ENCODE measurements at regions not wholly inside any gene's neighbourhood (a gene's known extent, or its start where the extent isn't known, plus 50 kb on each side); places are given as distances from the start of the nearest gene placed in this dataset.
"Not testable (repeated sequence)": the region's sequence is repeated elsewhere in the genome, so short reads cannot be mapped to it uniquely, and the experiment has no call there.

DNA sequence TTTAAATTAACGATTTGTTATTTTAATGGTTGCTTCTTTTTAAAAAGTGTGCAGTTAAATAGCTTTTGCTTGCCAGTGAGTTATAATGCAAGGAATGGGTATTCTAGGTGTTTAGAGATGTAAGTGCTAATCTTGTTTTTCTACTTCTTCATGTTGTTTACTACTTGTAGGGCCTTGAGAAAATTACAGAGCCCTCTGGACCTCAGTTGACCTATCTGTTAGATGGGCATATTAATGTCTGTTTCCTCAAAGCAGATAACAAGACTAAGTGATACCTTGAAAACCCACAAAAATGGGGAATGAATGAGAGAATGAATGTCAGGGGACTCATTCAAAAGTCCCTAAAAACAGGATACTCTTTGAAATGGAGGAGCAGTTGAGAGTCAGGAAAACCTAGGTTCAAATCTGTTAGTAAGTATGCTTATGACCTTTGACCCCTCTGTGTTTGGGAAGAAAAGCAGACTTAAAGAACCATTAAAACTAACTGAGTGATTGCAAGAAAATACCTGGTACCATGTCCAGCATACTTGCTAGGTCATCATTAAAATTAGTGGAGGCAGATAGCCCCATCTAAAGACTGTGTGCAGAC, 419.5 kb downstream of the EDEM1 start:
- no peak for TF ChIP-seq ZFX (IDR thresholded peaks at IDR 0.05)
- TF ChIP-seq, protein P1, sequence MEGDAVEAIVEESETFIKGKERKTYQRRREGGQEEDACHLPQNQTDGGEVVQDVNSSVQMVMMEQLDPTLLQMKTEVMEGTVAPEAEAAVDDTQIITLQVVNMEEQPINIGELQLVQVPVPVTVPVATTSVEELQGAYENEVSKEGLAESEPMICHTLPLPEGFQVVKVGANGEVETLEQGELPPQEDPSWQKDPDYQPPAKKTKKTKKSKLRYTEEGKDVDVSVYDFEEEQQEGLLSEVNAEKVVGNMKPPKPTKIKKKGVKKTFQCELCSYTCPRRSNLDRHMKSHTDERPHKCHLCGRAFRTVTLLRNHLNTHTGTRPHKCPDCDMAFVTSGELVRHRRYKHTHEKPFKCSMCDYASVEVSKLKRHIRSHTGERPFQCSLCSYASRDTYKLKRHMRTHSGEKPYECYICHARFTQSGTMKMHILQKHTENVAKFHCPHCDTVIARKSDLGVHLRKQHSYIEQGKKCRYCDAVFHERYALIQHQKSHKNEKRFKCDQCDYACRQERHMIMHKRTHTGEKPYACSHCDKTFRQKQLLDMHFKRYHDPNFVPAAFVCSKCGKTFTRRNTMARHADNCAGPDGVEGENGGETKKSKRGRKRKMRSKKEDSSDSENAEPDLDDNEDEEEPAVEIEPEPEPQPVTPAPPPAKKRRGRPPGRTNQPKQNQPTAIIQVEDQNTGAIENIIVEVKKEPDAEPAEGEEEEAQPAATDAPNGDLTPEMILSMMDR (conservative IDR thresholded peaks at IDR 0.05): no peak
- H3K27ac ChIP-seq: no peak overlapping the region

DNA sequence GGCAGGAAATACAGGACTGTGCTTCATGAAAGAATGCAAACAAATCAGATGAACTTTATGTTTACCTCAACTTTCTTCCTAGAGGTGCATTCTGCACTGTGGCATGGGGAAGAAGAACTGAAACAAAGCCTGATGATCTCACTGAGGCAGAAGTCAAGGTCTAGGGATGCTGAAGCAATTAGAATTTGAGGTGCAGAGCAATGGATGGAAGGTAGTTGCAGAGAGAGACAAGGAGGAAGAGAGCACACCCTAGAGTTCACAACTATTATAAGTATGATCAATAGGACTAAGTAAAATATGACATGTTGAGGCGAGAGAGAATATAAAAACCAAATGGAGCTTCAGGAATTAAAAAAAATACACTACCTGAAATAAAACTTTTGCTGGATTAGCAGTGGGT, 420.1 kb downstream of the EDEM1 start:
- no peak for TF ChIP-seq ZFX (IDR thresholded peaks at IDR 0.05)
- TF ChIP-seq, protein P1 (conservative IDR thresholded peaks at IDR 0.05): no peak

DNA sequence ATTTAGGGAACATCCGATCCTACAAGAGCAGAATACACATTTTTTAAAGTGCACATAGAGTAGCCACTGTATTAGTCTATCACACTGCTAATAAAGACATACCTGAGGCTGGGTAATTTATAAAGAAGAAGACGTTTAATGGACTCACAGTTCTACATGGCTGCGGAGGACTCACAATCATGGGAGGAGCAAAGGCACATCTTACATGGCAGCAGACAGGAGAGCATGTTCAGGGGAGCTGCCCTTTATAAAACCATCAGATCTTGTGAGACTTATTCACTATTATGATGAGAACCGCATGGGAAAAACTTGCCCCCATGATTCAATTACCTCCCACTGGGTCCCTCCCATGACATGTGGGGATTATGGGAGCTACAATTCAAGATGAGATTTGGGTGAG, 421.5 kb downstream of the EDEM1 start:
- not testable (repeated sequence) for H3K27ac ChIP-seq

More for the DNA sequence above, 420.1 kb downstream of the EDEM1 start:
- no peak overlapping the region for H3K27ac ChIP-seq

DNA sequence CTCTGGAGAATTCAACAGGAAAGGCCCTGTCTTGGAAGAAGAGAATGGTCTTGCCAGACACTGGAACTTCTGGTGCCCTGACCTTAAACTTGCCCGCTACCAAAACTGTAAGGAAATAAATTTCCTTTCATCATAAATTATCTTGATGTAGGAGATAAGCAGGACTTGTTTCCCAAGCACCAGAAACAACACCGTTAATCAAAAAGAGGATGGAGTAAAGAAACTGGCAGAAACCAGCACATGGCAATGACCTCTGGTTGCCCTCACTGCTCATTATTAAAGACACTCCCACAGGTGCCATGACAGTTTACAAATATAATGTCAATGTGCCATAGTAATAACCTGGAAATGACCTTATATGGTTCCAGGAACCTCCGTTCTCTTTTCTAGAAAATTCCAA, 426.1 kb downstream of the EDEM1 start:
- TF ChIP-seq ZFX (IDR thresholded peaks at IDR 0.05): no peak
- TF ChIP-seq, protein P1 (conservative IDR thresholded peaks at IDR 0.05): no peak
- H3K27ac ChIP-seq: no peak overlapping the region

GRCh38 chr3:5616873-5617272, 429.4 kb downstream of the EDEM1 start:
- no peak overlapping the region for H3K27ac ChIP-seq
- TF ChIP-seq ZFX (IDR thresholded peaks at IDR 0.05): no peak
- TF ChIP-seq, protein P1 (conservative IDR thresholded peaks at IDR 0.05): no peak

DNA sequence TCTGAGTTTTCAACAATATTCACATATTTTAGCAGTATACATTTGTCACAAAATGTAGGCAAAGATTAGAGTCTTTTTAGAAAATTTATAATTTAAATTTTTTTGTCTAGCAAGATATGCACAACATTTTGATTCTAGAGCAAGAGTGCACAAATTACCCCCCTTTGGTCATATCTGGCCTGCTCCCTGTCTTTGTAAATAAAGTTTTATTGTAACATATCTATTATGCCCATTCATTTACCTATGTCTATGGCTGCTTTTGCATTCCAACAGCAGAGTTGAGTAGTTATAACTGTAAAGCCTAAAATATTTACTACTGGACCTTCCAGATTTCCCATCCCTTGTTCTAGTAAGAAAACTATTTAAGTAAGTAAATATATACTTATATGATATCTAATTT, 430.7 kb downstream of the EDEM1 start:
- TF ChIP-seq ZFX (IDR thresholded peaks at IDR 0.05): no peak
- TF ChIP-seq, protein P1 (conservative IDR thresholded peaks at IDR 0.05): no peak
- H3K27ac ChIP-seq: no peak overlapping the region

DNA sequence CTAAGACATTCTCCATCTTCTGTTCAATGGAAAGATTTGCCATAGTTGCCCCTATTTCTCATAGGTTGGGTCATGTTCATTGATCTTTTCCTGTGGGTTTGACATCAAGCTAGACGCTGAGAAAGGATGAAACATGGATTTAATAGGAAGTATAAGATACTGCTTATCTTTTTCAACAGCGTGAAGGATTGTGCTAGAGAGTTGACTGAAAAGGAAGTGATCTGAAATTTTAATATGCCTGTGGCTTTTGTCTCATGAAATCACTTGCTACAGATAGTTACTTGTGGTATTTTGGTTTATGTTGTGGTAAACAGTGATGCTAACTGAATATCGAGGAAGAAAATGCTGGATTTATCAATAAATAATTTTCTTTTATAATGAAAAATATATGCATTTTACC, 442.9 kb downstream of the EDEM1 start:
- H3K27ac ChIP-seq: no peak overlapping the region
- no peak for TF ChIP-seq ZFX (IDR thresholded peaks at IDR 0.05)
- TF ChIP-seq, protein P1 (conservative IDR thresholded peaks at IDR 0.05): no peak

DNA sequence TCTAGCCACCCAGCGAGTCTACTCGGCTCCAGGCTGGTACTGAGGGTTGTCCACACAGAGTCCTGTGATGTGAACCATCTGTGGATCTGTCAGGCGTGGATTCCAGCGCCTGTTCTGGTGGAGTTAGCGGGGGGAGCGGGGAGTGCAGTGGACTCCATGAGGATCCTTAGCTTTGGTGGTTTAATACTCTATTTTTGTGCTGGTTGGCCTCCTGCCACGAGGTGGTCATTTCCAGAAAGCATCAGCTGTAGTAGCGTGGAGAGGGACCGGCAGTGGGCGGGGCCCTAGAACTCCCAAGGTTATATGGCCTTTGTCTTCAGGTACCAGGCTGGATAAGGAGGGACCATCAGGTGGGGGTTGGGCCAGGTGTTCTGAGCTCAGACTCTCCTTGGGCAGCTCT, 446.5 kb downstream of the EDEM1 start:
- no peak for TF ChIP-seq ZFX (IDR thresholded peaks at IDR 0.05)
- TF ChIP-seq, protein P1 (conservative IDR thresholded peaks at IDR 0.05): no peak

More for the DNA sequence above, 446.5 kb downstream of the EDEM1 start:
- H3K27ac ChIP-seq: no peak overlapping the region
